ENCODE measurements at regions not wholly inside any gene's neighbourhood (a gene's known extent, or its start where the extent isn't known, plus 50 kb on each side); places are given as distances from the start of the nearest gene placed in this dataset.
A peak's percentile ranks its signal among the peaks of the same experiment; 100 is the strongest.
"Not testable (repeated sequence)": the region's sequence is repeated elsewhere in the genome, so short reads cannot be mapped to it uniquely, and the experiment has no call there.

DNA sequence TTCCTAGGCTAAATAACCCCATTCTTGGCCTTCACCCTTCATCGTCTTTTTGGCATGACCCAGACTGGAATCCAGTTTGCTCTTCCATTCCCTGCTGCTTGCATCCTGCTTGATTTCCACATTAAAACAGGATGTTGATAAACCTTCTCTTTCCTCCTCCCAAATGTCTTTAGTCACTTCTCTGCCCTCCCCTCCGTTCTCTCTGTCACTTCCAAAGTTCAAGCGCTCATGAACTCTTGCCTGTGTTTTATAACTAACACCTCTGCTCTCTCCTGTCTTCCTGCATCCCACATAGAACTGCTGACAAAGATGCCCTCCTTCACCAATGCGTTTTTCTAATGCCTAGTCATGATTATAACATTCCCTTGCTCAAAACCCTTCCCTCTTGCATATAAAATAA is 65.6 kb upstream of the SLC44A3 start:
- Mint-ChIP-seq H3K27ac (peak overlapping the region; percentile 0), H3K9me3 (peaks cover 5% of the 10 kb centered on the region), H3K36me3 (peaks cover 5% of the 10 kb centered on the region), H3K4me1 (ENCODE audit: unreplicated experiment) (peaks cover 36% of the 10 kb centered on the region), H3K4me3 (no peak overlapping the region), H3K27me3 (no peaks in the 10 kb centered on the region)
- TF ChIP-seq, protein P1, sequence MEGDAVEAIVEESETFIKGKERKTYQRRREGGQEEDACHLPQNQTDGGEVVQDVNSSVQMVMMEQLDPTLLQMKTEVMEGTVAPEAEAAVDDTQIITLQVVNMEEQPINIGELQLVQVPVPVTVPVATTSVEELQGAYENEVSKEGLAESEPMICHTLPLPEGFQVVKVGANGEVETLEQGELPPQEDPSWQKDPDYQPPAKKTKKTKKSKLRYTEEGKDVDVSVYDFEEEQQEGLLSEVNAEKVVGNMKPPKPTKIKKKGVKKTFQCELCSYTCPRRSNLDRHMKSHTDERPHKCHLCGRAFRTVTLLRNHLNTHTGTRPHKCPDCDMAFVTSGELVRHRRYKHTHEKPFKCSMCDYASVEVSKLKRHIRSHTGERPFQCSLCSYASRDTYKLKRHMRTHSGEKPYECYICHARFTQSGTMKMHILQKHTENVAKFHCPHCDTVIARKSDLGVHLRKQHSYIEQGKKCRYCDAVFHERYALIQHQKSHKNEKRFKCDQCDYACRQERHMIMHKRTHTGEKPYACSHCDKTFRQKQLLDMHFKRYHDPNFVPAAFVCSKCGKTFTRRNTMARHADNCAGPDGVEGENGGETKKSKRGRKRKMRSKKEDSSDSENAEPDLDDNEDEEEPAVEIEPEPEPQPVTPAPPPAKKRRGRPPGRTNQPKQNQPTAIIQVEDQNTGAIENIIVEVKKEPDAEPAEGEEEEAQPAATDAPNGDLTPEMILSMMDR (conservative IDR thresholded peaks at IDR 0.05): no peak
- no peak for DNase-seq (ENCODE audit: extremely low spot score, unreplicated experiment)

DNA sequence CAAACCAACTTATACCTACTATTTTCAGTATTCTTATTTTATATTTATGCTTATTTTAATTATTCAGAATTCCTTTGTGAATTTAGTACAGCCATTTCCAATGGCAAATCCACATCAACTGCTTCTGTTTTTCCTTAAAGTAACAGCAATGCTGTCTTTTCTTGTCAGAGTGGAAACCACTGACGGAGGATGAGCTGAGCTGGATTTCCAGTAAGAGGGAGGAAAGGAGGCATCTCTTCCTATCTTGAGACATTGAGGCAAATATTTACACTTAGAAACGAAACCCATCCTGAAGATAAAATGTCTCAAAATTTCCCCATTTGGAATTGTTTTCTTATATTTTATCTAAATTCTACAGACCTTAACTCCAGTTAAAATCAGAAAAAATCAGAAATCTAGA is 66.1 kb upstream of the SLC44A3 start:
- Mint-ChIP-seq H3K4me3 (no peak overlapping the region), H3K36me3 (peaks cover 5% of the 10 kb centered on the region), H3K27me3 (no peaks in the 10 kb centered on the region), H3K9me3 (peaks cover 4% of the 10 kb centered on the region), H3K27ac (no peak overlapping the region), H3K4me1 (ENCODE audit: unreplicated experiment) (peaks cover 36% of the 10 kb centered on the region)
- TF ChIP-seq, protein P1 (conservative IDR thresholded peaks at IDR 0.05): no peak
- no peak for DNase-seq (ENCODE audit: extremely low spot score, unreplicated experiment)

DNA sequence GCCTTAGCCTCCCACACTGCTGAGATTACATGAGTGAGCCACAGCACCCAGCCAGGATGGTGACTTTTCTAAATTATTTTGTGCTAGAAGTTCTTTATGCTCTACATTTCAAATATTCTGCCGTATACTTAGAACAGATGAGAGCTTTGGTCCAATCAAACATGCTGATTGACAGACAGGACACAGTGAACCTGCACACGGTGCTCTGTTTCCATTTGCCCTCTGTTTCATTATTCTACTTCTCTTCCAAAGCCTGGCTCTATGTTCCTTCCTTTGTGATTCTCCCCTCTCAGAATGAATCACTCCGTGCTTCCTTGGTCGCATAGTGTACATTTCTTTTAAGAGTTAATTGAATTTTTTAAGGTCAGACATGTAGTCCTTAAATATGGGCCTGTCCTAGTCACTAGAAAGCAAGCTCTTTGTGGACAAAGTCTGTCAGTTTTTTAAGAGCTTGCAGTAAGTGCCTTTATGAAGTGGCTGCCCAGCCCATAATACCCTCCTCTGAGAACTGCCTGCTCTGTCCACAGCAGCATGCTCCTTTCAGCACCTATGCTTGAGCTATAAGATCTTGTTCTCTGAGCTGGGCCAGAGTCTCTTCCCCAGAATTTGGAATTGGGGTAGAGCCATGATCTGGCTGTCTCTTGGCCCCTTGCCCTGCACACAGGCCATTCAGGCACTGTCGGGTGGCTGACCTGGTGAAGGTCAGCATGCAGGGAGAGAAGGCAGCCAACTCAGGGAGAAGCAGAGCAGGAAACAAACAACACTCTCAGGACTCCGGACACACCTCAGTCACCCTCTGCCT is 66.8 kb upstream of the SLC44A3 start:
- TF ChIP-seq, protein P1 (conservative IDR thresholded peaks at IDR 0.05): no peak
- peaks cover 5% of the 10 kb centered on the region for H3K36me3 Mint-ChIP-seq
- no peak overlapping the region for H3K27ac Mint-ChIP-seq
- no peaks in the 10 kb centered on the region for H3K27me3 Mint-ChIP-seq
- no peak overlapping the region for H3K4me3 Mint-ChIP-seq
- peaks cover 4% of the 10 kb centered on the region for H3K9me3 Mint-ChIP-seq
- no peak for DNase-seq (ENCODE audit: extremely low spot score, unreplicated experiment)
- H3K4me1 Mint-ChIP-seq (ENCODE audit: unreplicated experiment): peaks cover 36% of the 10 kb centered on the region

DNA sequence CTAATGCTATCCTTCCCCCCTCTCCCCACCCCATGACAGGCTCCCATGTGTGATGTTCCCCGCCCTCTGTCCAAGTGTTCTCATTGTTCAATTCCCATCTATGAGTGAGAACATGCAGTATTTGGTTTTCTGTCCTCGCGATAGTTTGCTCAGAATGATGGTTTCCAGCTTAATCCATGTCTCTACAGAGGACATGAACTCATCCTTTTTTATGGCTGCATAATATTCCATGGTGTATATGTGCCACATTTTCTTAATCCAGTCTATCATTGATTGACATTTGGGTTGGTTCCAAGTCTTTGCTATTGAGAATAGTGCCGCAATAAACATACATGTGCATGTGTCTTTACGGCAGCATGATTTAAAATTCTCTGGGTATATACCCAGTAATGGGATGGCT is 68.7 kb upstream of the SLC44A3 start:
- H3K27me3 Mint-ChIP-seq; H3K9me3 Mint-ChIP-seq; H3K4me3 Mint-ChIP-seq; H3K27ac Mint-ChIP-seq; DNase-seq (ENCODE audit: extremely low spot score, unreplicated experiment); H3K36me3 Mint-ChIP-seq: not testable (repeated sequence)
- H3K4me1 Mint-ChIP-seq (ENCODE audit: unreplicated experiment): peaks cover 31% of the 10 kb centered on the region

DNA sequence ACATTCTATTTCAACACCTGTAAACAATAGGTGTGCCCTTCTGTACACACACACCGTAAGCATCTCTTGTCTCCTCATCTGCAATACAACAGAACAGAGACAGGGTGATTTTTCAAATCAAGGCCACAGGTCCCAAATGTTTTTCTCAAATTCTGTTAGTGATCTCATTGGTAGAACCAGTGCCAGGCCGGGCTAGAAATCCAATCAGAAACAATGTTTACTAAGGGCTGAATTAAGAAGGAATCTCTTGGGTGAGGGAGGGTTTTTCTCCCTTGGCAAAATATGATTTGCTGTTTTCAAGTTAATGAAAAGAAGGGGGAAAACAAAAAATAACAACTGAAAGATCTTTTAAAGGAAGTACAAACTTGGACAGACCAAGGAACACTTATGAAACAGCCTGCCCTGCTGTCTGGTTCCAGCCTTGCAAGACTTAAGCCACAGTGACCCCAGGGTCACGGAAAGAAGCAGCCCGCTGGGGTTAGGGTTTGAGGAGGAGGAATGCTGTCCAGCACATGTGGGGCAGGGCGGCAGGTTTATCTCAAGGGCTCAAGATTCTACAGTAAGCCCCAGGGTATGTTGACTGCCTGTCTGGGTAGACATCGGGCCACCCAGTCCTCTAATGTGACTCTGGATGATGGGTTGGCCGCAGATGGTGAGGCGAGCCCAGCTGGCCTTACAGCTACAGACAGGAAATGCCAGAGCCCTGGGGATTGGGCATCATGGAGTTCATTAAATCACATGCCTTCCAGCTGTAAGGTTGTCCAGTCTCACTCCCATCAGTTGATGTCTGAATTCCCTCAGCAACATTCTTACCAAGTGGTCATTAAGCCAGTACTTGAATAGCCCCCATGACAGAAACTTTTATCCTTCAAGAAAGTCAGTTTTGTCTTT is 73.3 kb upstream of the SLC44A3 start:
- Mint-ChIP-seq H3K4me1 (ENCODE audit: unreplicated experiment) (peaks cover 20% of the 10 kb centered on the region), H3K27ac (no peak overlapping the region), H3K27me3 (no peaks in the 10 kb centered on the region), H3K36me3 (peaks cover 8% of the 10 kb centered on the region), H3K9me3 (peaks cover 4% of the 10 kb centered on the region), H3K4me3 (no peak overlapping the region)
- DNase-seq (ENCODE audit: extremely low spot score, unreplicated experiment): no peak
- TF ChIP-seq, protein P1 (conservative IDR thresholded peaks at IDR 0.05): no peak

DNA sequence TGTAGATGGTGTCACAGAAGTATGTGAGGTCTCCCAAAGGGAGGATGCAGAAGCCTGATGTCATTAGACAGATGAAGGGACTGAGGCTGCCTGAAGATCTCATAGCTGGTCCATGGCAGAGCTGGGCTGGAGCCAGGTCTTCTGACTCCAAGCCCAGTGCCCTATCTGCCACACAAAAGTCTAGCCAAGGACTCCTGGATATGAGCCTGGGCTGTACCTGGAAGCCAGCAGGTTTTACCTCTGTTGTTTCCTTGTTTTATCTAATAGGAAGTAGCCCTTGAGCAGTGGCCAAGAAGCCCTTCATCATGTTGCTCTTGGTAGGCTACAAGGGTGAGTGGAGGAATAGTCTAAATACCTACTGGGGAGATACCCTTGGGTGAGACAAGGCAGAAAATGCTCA is 74.4 kb upstream of the SLC44A3 start:
- H3K36me3 Mint-ChIP-seq: peaks cover 8% of the 10 kb centered on the region
- no peak overlapping the region for H3K27ac Mint-ChIP-seq
- no peak overlapping the region for H3K4me3 Mint-ChIP-seq
- H3K27me3 Mint-ChIP-seq: no peaks in the 10 kb centered on the region
- H3K4me1 Mint-ChIP-seq (ENCODE audit: unreplicated experiment): peaks cover 26% of the 10 kb centered on the region
- peaks cover 2% of the 10 kb centered on the region for H3K9me3 Mint-ChIP-seq
- no peak for DNase-seq (ENCODE audit: extremely low spot score, unreplicated experiment)
- TF ChIP-seq, protein P1 (conservative IDR thresholded peaks at IDR 0.05): no peak

Measured in type B pancreatic cell (in vitro differentiated cells).